Activated CD4-positive, alpha-beta T cell treated with anti-CD3 and anti-CD28 coated beads, Interleukin-2, amount 50 U/mL, for 48 hours (primary cell): ENCODE measurements at regions not wholly inside any gene's neighbourhood (a gene's known extent, or its start where the extent isn't known, plus 50 kb on each side); places are given as distances from the start of the nearest gene placed in this dataset.
"Not testable (repeated sequence)": the region's sequence is repeated elsewhere in the genome, so short reads cannot be mapped to it uniquely, and the experiment has no call there.

ENCODE experiments used
- DNase-seq, 2 experiments: peaks; one replicate each; pipeline ENCODE4 v3.0.0-alpha.2; 2020

DNA sequence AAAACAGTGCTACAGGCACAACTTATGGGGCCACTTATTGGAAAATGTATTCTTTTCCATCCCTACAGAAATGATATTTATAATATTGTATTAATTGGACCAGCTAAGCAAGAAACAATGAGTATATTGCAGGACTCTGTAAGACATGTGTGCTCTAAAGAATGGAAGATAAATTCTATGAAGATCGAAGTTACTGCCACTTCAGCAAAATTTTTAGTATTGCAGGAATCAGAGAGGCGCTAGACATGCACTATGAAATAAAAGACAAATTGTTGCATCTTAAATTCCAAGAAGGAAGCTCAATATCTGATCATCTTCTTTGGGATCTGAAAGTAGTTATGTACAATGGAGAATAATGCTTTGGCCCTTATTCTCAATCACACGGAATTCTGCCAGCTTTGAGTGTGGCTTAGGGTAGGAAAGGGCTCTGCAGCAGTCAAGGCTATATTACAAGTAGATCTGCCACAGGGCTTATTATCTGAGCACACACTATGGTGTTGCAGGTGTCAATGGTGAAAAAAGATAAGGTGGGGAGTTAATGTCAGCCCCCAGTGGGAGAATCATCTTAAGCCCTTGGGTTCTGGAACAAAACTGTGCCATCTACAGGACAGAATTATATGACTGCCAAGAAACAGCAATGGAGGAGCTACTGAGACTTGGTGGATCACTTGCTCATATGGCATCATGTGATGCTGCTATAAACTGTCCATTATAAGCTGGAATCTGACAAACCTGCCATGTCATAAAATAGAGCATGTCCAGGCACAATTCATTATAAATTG, 334.0 kb upstream of the NDST3 start:
- no peak for DNase-seq

DNA sequence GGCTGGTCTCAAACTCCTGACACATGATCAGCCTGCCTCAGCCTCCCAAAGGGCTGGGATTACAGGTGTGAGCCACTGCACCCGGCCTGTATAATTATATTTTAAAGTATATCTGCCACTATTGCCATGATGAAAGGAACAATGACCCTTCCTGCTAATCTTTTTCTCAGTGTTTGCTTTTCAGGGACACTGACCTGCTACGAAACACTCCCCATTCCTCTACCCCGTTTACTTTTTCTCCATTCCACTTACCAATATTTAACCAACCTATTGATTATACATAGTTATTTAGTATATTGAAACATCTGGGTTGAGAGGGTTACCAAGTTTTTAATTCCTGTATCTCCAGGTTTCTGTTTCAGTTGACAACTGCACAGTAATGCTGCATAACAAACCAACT, 331.9 kb upstream of the NDST3 start:
- DNase-seq: no peak

GRCh38 chr4:117704721-117705120, 329.6 kb upstream of the NDST3 start:
- DNase-seq: no peak

GRCh38 chr4:117740736-117741135, 293.6 kb upstream of the NDST3 start:
- no peak for DNase-seq

DNA sequence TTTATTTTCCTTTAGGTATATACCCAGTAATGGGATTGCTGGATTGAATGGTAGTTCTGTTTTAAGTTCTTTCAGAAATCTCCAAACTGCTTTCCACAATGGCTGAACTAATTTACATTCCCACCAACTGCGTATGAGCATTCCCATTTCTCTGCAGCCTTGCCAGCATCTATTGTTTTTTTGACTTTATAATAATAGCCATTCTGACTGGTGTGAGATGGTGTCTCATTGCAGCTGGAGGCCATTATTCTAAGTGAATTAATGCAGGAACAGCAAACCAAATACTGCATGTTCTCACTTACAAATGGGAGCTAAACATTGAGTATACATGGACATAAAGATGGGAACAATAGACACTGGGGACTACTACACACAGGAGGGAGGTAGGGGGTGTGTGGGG, 288.9 kb upstream of the NDST3 start:
- not testable (repeated sequence) for DNase-seq

- DNase-seq: no peak
These were observed 278.8 kb upstream of the NDST3 start for GRCh38 chr4:117755438-117755837.

DNA sequence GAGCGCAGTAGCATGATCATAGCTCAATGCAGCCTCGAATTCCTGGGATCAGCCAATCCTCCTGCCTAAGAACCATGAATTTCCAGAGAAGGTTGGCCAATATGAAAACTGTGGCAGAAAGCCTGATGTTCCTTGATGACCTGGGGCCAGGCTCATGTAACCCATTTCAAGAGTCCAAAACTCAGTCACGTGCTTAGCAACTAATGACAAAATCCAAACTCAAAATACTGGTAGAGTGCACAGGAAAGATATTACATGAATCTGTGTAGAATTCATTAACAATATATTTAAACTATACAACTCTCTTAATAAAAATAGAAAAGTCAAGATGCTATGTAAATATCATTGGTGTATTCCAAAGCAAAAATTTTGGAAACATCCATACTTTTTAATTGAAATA, 265.7 kb upstream of the NDST3 start:
- DNase-seq: no peak

DNA sequence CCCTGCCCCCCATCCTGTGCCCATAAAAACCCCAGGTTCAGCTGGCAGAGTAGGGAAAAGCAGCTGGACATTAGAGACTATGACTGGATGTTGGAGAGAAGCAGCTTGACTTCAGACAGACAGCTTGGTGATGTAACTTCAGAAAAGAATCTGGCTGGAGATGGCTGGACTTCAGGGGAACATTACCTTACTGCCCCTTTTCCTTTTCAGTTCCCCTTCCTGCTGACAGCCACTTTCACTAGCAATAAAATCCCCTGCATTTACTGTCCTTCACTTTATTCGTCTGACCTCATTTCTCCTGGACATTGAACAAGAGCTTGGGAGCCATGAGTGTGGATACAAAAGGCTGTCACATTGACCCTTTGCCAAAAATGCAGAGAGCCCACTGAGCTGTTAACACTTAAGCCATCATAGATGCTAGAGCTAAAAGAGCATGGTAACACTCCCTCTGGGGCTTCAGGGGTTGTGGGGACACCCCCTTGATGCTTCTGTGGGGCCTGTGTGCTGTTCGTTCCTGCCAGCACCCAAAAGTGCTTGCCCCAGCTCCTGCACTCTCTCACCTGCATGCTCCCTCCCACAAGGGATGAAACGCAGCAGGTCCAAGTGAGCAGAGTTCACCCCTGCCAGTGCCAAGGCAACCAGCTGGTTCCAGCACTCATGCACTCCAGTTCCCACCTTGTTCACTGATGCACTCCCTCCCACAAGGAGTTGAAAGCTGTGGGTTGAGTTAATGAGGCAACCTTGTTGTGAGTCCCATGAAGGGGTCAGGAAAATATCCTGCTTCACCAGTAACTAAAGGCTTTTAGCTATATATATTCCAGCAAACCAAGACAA, 263.8 kb upstream of the NDST3 start:
- DNase-seq: no peak

- no peak for DNase-seq
These were observed 262.5 kb upstream of the NDST3 start for GRCh38 chr4:117771647-117772337.

- no peak for DNase-seq
These were observed 261.0 kb upstream of the NDST3 start for GRCh38 chr4:117773064-117773936.

DNA sequence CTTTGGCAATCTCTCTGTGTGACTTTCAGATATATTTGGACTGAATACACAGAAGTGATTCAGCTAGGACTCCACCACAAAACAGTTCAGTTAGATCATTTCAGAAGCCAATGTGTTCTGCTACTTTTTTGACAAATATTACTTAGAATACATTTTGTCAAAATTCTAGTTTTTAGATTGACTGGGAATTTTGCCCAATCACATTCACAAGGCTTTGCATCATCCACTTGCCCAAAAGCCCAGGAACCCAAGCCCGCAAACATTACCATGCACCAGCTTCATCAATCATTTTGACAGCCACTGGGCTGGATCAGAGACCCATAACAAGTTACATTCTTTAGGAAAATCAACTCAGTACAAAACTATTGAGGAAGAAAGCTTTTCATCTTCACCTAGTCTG, 256.6 kb upstream of the NDST3 start:
- no peak for DNase-seq

- DNase-seq: no peak
These were observed 250.6 kb upstream of the NDST3 start for GRCh38 chr4:117783716-117784115.

GRCh38 chr4:117784266-117784665, 250.0 kb upstream of the NDST3 start:
- no peak for DNase-seq

DNA sequence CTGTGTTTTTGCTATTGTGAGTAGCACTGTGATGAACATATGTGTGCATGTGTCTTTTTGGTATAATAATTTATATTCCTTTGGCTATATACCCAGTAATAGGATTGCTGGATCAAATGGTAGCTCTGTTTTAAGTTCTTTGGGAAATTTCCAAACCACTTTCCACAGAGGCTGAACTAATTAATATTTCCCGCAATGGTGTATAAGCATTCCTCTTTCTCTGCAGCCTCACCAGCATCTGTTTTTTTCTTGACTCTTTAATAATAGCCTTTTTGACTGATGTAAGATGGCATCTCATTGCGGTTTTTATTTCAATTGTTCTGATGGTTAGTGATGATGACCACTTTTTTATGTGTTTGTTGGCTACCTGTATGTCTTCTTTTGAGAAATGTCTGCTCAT, 247.7 kb upstream of the NDST3 start:
- no peak for DNase-seq

DNA sequence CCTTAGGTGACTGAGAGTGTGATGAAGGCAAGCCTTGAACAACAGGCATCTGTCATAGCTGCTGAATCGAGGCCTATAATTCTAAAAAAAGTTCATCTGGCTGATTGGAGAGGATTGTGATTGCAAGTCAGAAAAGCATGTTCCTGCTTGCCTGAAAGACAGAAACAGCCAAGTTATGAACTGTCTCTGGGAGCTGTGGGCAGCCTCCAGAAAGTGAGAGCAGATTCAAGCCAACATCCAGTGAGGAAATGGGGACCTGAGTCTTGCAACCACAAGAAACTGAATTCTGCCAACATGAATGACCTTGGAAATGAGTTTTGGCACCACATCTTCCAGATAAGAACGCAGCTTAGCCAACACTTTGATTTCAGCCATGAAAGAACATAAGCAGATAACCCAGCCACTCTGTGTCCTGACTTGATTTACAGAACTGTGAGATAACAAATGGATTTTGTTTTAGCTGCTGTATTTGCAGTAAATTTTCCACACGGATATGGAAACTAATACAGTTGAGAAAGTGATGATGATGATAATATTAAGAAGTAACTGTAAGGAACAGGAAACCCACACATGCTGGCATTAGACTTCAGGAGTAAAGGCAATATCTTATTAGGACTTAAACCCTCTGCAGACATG, 240.3 kb upstream of the NDST3 start:
- DNase-seq: no peak

- DNase-seq: no peak
These were observed 237.6 kb upstream of the NDST3 start for GRCh38 chr4:117796677-117797076.

DNA sequence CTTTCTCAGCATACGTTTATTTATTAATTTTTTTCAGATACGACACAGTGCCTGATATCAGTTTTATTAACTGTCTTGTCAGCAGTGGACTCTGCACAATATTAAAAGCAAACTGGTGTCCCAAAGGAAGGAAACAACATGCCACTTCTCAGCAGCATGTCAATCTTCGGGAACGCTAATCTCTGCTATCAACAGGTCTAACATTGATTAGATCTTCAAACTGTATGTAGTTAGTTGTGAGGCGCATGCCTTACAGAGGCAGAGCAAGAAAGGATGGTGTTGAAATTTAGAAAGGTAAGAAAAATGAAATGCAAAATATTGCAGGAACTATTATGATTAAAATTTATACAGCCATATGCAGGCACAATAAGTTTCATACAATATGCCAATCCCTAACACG, 233.7 kb upstream of the NDST3 start:
- no peak for DNase-seq

- no peak for DNase-seq
These were observed 232.5 kb upstream of the NDST3 start for GRCh38 chr4:117801756-117802155.

DNA sequence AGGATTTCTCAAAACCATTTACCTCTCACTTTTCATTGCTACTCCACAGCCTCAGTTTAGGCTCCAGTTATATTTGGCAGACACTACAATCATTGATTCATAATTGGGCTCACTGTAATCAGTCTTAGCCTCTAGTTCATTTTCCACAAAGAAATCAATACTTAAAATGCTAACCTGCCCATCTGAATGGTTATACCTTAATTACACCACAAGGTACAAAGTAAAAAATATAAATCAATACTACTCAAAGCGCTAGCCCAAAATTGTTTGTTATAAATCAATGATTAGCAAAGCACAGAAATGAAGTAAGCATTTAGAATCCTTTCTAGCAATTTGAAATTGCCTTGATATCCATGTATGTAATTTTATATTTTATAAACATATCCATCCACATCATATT, 222.6 kb upstream of the NDST3 start:
- no peak for DNase-seq

GRCh38 chr4:117814277-117815246, 219.7 kb upstream of the NDST3 start:
- no peak for DNase-seq

GRCh38 chr4:117817301-117817700, 217.0 kb upstream of the NDST3 start:
- DNase-seq: no peak
